ENCODE measurements at regions not wholly inside any gene's neighbourhood (a gene's known extent, or its start where the extent isn't known, plus 50 kb on each side); places are given as distances from the start of the nearest gene placed in this dataset.

GRCh38 chr2:228369400-228370031 lies 188.0 kb upstream of the SPHKAP start:
- Histone ChIP-seq H3K4me1 (ENCODE audit: insufficient read depth, low read length, severe bottlenecking) (no peaks in the 10 kb centered on the region), H3K36me3 (ENCODE audit: insufficient read depth, low read length) (no peaks in the 10 kb centered on the region), H3K9ac (ENCODE audit: low read length) (no peak overlapping the region), H3K9me2 (ENCODE audit: low read depth, low read length) (no peaks in the 10 kb centered on the region), H3K9me3 (ENCODE audit: low read length) (no peaks in the 10 kb centered on the region), H4K20me1 (ENCODE audit: insufficient read depth, low read length) (no peaks in the 10 kb centered on the region), H2AFZ (ENCODE audit: low read length) (no peak overlapping the region), H3K27me3 (ENCODE audit: insufficient read depth, low read length) (no peaks in the 10 kb centered on the region), H3K4me2 (ENCODE audit: low read length) (no peak overlapping the region), H3K27ac (ENCODE audit: low read depth, low read length, poor library complexity, severe bottlenecking) (no peak overlapping the region), H3F3A (ENCODE audit: insufficient read depth, low read length) (no peaks in the 10 kb centered on the region), H3K79me2 (ENCODE audit: insufficient read depth, low read length) (no peaks in the 10 kb centered on the region), H3K4me3 (ENCODE audit: low read depth, low read length, poor library complexity, severe bottlenecking) (no peak overlapping the region)
- TF ChIP-seq CTCF (IDR thresholded peaks at IDR 0.05; ENCODE audit: low read length): no peak
- TF ChIP-seq EZH2 (IDR thresholded peaks at IDR 0.05; ENCODE audit: borderline replicate concordance, low read length): no peak

GRCh38 chr2:228367356-228367755 lies 185.9 kb upstream of the SPHKAP start:
- TF ChIP-seq EZH2 (IDR thresholded peaks at IDR 0.05; ENCODE audit: borderline replicate concordance, low read length) (no peak), CTCF (IDR thresholded peaks at IDR 0.05; ENCODE audit: low read length) (no peak)
- H3K4me3 ChIP-seq (ENCODE audit: low read depth, low read length, poor library complexity, severe bottlenecking): no peak overlapping the region
- no peaks in the 10 kb centered on the region for H3K4me1 ChIP-seq (ENCODE audit: insufficient read depth, low read length, severe bottlenecking)

GRCh38 chr2:228359473-228359872 lies 178.0 kb upstream of the SPHKAP start:
- Histone ChIP-seq H3K9me3 (ENCODE audit: low read length) (no peaks in the 10 kb centered on the region), H3K9ac (ENCODE audit: low read length) (no peak overlapping the region), H3K4me1 (ENCODE audit: insufficient read depth, low read length, severe bottlenecking) (no peaks in the 10 kb centered on the region), H4K20me1 (ENCODE audit: insufficient read depth, low read length) (no peaks in the 10 kb centered on the region), H3K4me3 (ENCODE audit: low read depth, low read length, poor library complexity, severe bottlenecking) (no peak overlapping the region), H3K36me3 (ENCODE audit: insufficient read depth, low read length) (no peaks in the 10 kb centered on the region), H3K27me3 (ENCODE audit: insufficient read depth, low read length) (no peaks in the 10 kb centered on the region), H3K27ac (ENCODE audit: low read depth, low read length, poor library complexity, severe bottlenecking) (no peak overlapping the region), H2AFZ (ENCODE audit: low read length) (no peak overlapping the region), H3K9me2 (ENCODE audit: low read depth, low read length) (no peaks in the 10 kb centered on the region), H3K79me2 (ENCODE audit: insufficient read depth, low read length) (no peaks in the 10 kb centered on the region), H3F3A (ENCODE audit: insufficient read depth, low read length) (no peaks in the 10 kb centered on the region), H3K4me2 (ENCODE audit: low read length) (no peak overlapping the region)
- no peak for TF ChIP-seq CTCF (IDR thresholded peaks at IDR 0.05; ENCODE audit: low read length)
- no peak for TF ChIP-seq EZH2 (IDR thresholded peaks at IDR 0.05; ENCODE audit: borderline replicate concordance, low read length)

More at GRCh38 chr2:228367356-228367755, 185.9 kb upstream of the SPHKAP start:
- Histone ChIP-seq H3K9ac (ENCODE audit: low read length) (no peak overlapping the region), H3K79me2 (ENCODE audit: insufficient read depth, low read length) (no peaks in the 10 kb centered on the region), H3F3A (ENCODE audit: insufficient read depth, low read length) (no peaks in the 10 kb centered on the region), H3K9me3 (ENCODE audit: low read length) (no peaks in the 10 kb centered on the region), H4K20me1 (ENCODE audit: insufficient read depth, low read length) (no peaks in the 10 kb centered on the region), H2AFZ (ENCODE audit: low read length) (no peak overlapping the region), H3K36me3 (ENCODE audit: insufficient read depth, low read length) (no peaks in the 10 kb centered on the region), H3K27ac (ENCODE audit: low read depth, low read length, poor library complexity, severe bottlenecking) (no peak overlapping the region), H3K27me3 (ENCODE audit: insufficient read depth, low read length) (no peaks in the 10 kb centered on the region), H3K9me2 (ENCODE audit: low read depth, low read length) (no peaks in the 10 kb centered on the region), H3K4me2 (ENCODE audit: low read length) (no peak overlapping the region)
